HEK293T (cell line): ENCODE measurements at regions not wholly inside any gene's neighbourhood (a gene's known extent, or its start where the extent isn't known, plus 50 kb on each side); places are given as distances from the start of the nearest gene placed in this dataset.
"Not testable (repeated sequence)": the region's sequence is repeated elsewhere in the genome, so short reads cannot be mapped to it uniquely, and the experiment has no call there.

Source experiments
- BHLHE40 ChIP-seq: fragments of 450-650 bp; IDR thresholded peaks from 2 replicates; pipeline ENCODE4 v1.6.1; 2016; ENCODE audit warnings: mild to moderate bottlenecking, moderate library complexity, borderline replicate concordance
- CTBP1 ChIP-seq: fragments of 450-650 bp; IDR thresholded peaks from 2 replicates; pipeline ENCODE4 v1.6.1; 2016; ENCODE audit warnings: borderline replicate concordance
- ELF4 ChIP-seq: fragments of 450-650 bp; IDR thresholded peaks from 2 replicates; pipeline ENCODE4 v1.6.1; 2017; ENCODE audit warnings: antibody characterized with exemption
- FOXA1 ChIP-seq: fragments of 450-650 bp; IDR thresholded peaks from 2 replicates; pipeline ENCODE4 v1.6.1; 2016; ENCODE audit warnings: mild to moderate bottlenecking
- FOXK2 ChIP-seq: fragments of 450-650 bp; IDR thresholded peaks from 2 replicates; pipeline ENCODE4 v1.6.1; 2016; ENCODE audit warnings: mild to moderate bottlenecking
- FOXM1 ChIP-seq: fragments of 450-650 bp; IDR thresholded peaks from 2 replicates; pipeline ENCODE4 v1.6.1; 2017; ENCODE audit warnings: mild to moderate bottlenecking, borderline replicate concordance
- HDGF ChIP-seq: fragments of 450-650 bp; IDR thresholded peaks from 2 replicates; pipeline ENCODE4 v1.6.1; 2017; ENCODE audit warnings: antibody characterized with exemption, borderline replicate concordance
- LEF1 ChIP-seq: fragments of 450-650 bp; IDR thresholded peaks from 2 replicates; pipeline ENCODE4 v1.6.1; 2017; ENCODE audit warnings: mild to moderate bottlenecking, borderline replicate concordance
- NFRKB ChIP-seq: fragments of 450-650 bp; IDR thresholded peaks from 2 replicates; pipeline ENCODE4 v1.6.1; 2016; ENCODE audit warnings: mild to moderate bottlenecking, moderate library complexity
- PKNOX1 ChIP-seq: fragments of 450-650 bp; IDR thresholded peaks from 2 replicates; pipeline ENCODE4 v1.6.1; 2016
- SP1 ChIP-seq: fragments of 450-650 bp; IDR thresholded peaks from 2 replicates; pipeline ENCODE4 v1.6.1; 2017
- TARDBP ChIP-seq: fragments of 450-650 bp; IDR thresholded peaks from 2 replicates; pipeline ENCODE4 v1.6.1; 2016
- ZNF384 ChIP-seq: fragments of 450-650 bp; IDR thresholded peaks from 2 replicates; pipeline ENCODE4 v1.6.1; 2016

GRCh38 chrX:122224137-122224536, 959.9 kb upstream of the GRIA3 start:
- not testable (repeated sequence) for TF ChIP-seq CTBP1, TARDBP, BHLHE40, PKNOX1, SP1, HDGF, ELF4, FOXA1, NFRKB, FOXK2, ZNF384, FOXM1, LEF1
